GM19351 (cell line): ENCODE measurements at regions not wholly inside any gene's neighbourhood (a gene's known extent, or its start where the extent isn't known, plus 50 kb on each side); places are given as distances from the start of the nearest gene placed in this dataset.
"Not testable (repeated sequence)": the region's sequence is repeated elsewhere in the genome, so short reads cannot be mapped to it uniquely, and the experiment has no call there.

ENCODE experiments used
- ATAC-seq: cut with Tn5 transposase; IDR thresholded peaks from one replicate; pipeline ENCODE4 v1.9.1; 2021; ENCODE audit warnings: mild to moderate bottlenecking, moderate library complexity; ENCODE audit not compliant: unreplicated experiment

DNA sequence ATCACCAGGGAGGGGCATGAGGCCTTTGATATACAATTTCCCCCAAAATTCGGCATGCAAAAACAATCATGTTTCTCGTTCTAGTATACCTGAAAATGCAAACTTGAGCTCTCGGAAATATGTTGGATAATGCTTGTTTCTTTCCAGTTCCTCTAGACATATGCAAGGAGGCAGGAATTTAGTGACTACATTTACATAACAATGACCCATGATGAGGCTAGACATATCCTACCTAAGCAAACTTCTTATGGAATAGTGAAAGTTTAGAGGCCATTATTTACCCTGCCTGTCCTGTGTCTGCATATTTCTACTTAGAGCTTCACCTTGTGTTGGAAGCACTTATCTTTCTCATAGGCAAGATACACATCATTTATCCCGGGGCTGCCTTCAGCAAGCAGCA lies 514.6 kb downstream of the KCNJ2 start:
- no peak for ATAC-seq

DNA sequence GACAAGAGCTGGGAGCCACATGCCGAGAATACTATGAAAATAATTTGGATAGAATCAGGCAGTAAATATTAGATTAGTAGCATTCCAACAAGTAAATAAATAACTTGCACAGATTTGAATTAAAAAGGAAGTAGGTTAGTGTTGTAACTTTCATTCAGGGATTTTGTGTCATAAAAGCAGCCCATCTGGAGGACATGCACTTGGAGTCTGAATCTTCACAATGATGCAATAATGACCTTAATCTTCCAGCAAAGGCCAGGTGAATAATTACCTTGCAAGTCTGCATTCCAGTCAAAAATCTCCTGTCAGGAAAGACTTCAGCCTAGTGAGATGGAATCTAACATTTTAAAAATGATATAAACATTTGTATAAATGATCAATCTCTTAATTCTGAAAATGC lies 518.1 kb downstream of the KCNJ2 start:
- no peak for ATAC-seq

DNA sequence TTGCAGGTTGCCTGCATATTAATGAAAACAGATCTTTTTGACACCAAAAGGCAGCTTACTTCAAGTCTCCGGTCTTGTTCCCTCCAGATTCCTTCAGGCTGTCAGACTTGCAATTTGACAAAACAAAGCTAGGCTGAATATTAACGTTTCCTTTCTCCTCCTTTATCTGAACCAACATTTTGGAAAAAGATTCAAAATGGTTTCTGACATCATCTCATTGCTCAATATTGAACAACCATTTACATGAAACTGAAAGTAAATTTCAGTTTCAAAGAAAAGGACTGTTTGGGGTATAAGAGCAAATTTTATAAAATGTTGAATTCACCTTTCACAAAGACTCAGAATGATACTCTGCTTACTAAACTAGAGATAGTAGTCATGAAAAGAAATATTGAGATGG lies 521.8 kb downstream of the KCNJ2 start:
- no peak for ATAC-seq

DNA sequence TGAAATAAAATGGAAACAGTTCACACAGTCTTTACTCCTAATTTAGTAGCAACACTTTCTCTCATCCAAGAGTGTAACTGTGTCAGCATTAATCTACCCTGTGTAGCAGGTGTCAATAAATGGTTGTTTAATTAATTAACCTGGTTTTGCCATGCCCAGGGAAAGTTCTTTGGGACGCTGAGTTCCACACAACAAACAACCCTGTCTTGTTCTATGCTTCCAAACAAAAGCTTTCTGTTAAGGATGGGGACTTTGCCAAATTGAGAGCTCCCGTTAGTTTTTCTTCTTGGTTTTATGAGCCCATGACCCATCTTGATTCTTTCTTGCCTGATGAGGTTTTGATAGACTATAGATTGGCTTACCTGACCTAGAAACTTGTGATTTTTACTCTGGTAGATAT lies 530.1 kb downstream of the KCNJ2 start:
- no peak for ATAC-seq

DNA sequence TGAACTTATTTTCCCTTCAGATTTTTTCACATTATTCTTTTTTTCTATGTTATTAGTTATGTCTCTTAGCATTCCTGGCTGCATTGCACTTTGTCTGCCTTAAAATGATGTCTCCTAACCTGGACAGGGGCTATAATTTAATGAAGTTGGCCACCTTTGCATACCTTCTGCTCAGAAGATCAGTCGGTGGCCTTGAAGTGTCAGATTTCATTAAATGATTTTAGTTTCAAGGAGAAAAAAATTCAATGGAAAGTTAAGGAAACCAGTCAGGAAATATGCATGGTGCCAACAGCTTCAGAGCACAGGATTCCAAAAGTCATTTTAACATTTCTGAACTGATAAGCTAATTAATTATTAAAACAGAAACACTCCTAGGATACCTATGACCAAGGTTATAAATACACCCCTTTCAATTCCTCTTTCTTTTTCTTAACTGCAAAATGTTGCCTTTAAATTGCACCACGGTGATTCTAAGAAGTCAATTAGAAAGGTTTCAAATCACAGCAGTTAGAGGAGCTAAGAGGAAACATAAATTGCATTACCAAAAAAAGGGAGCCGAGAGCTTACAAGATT lies 533.4 kb downstream of the KCNJ2 start:
- ATAC-seq, result no peak

DNA sequence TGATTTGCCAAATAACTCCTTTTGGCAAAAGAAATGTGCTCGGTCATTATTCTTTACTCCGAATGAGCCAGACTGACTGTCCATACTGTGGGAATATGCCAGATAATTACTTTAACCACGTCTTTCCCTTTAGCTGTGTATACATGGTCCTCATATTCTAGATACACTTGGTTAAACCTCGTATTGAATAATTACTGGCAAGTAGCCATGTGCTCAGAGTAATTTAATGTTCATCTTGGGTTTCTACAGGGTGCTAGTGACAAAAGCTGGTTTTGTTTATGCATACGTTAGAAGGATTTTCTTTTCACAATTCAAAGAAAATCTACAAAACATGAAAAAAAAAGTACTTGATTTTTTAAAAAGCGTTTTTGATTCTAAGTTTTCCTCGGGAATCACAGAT lies 540.3 kb downstream of the KCNJ2 start:
- no peak for ATAC-seq

DNA sequence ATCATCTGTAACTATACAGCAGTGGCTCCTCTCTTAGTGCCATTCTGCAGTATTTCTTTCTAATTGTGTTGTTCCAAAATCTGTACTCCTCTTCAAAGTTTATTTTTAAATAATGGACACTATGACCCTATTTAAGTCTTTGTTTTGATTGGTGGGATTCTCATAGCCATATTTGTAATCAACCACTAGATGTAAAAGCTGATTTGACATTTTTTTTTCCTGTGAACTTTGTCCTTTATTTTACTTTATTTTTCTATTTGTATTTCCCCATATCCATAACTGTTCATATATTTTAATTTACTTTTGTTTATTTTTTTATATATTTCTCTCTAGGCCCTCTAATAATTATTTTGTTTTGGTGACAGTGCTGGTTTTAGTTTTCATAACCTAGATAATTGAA lies 544.4 kb downstream of the KCNJ2 start:
- ATAC-seq, result no peak

DNA sequence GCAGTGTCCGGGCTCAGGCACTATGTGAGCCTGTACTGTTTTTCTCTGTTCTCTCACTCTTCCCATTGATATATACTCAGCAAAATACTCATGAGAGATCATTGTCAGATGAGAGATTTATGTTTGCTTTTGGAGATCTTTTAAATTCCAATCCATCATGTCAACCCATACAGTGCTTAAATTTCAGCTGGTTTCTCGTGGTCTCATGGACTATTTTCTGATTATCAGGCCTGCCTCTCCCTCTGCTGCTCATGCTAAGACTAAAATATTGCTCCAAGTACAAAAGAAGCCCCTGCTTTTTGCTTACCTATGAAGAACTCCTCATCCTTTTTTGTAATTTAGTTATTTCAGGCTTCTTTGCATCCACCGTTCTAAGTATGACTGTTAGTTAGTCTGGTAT lies 547.2 kb downstream of the KCNJ2 start:
- no peak for ATAC-seq

DNA sequence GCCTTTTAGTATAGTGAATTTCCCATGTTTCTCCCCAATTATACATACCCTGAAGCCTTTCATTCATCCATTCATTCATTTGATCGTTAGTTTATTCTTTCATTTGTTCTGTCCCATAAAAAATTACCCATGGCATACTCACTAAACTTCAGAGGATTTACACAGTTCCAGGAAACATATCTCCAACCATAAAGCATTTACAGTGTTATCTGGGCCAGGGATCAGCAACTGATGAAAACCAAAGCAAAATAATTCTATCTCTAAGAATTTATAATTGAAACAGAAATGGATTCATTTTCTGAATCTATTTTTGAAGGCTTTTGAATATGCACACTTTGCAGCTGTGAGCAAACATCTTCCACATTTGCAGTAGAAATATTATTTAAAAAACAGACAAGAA lies 547.7 kb downstream of the KCNJ2 start:
- no peak for ATAC-seq

DNA sequence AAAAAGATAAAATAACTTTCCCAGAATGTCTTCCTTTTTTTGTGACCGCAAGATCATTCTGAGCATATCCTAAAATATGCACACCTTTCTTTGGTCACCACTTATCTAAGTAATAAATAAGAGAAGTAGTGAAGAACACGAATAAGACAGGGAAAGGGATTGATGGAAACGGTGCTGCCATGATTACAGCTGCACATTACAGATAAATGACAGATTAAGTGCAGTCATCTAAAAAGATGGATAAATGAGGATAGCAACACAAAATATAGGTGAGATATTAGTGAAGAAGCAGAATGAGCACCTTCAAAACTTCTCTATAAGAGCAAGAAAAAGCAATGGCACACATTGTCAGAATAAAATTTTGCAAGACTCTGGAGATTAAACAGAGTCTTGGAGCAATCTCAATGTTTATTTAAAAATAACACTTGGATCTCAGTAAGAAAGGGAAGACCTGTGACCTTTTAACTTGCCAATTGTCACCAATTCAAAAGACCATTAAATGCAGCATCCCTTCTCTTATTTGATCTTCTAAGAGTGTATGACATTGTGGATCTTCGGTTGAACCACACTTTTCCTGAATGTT lies 567.1 kb downstream of the KCNJ2 start:
- no peak for ATAC-seq

DNA sequence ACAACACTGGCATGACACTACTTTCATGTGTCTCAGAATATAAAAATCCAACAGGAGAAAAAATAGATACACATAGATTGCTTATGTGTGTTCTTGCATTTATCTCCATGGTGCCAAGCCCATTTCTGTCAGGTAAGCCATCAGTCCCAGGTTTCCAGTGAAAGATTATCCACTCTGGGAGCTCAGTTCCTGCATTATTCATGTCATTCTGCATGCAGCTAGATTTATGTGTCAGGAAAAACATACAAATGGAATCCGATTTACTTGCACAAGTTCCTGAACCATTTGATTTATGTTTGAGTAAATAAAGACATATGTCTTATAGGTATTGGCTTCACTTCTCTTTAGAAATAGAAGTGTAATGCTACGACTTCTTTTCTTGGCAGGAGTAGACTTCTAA lies 569.7 kb downstream of the KCNJ2 start:
- no peak for ATAC-seq

DNA sequence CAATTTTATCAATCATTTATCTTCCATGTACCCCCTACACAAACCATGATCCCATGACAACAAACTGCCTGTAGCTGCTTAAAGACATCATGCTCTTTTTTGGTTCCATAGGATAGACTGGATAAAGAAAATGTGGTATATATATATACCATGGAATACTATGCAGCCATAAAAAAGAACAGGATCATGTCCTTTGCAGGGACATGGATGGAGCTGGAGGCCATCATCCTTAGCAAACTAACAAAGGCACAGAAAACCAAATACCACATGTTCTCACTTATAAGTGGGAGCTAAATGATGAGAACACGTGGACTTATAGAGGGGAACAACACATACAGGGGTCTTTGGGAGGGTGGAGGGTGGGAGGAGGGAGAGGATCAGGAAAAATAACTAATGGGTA lies 577.2 kb downstream of the KCNJ2 start:
- ATAC-seq, result not testable (repeated sequence)

DNA sequence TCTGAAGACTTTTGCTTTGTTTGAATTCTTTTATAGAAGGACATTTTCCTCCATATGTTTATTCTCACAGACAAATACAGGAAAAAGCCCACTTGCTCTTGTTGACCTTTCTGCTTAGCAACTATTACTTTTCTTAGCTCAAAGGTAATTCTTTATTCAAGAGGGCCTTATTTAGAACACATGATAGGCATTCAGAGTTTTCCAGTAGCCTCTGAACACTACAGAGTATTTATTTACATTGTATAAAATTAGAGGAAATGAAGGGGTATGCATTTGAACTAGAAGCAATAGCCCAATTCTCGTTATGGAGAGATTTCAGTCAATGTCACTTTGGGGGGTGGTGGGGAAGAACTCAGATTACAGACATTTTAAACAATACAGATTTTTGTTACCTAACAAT lies 581.7 kb downstream of the KCNJ2 start:
- no peak for ATAC-seq

DNA sequence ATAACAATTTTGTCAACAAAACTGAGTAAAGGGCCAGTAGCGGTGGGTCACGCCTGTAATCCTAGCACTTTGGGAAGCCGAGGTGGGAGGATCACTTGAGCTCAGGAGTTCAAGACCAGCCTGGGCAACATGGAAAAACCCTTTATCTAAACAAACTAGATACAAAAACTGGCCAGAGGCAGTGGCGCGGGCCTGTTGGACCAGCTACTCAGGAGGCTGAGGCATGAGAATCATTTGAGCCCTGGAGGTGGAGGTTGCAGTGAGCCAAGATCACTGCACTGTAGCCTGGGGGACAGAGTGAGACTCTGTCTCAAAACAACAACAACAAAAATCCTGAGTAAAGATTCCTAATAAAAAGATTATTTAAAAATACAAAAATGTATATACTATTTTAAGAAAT lies 583.1 kb downstream of the KCNJ2 start:
- not testable (repeated sequence) for ATAC-seq

DNA sequence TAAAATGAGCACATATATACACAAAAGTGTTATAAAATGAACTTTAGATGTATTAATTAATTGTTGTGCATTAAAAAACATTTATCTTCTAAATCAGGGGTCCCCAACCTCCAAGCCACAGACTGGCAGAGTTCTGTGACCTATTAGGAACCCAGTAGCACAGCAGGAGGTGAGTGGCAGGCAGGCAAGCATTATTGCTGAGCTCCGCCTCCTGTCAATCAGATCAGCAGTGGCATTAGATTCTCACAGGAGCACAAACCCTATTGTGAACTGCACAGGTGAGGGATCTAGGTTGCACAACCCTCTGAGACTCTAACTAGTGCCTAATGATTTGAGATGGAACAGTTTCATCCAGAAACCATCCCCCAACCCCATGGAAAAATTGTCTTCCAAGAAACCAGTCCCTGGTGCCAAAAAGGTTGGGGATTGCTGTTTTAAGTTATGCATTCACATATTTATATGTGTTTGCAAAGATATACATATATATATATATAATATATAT lies 583.7 kb downstream of the KCNJ2 start:
- no peak for ATAC-seq

DNA sequence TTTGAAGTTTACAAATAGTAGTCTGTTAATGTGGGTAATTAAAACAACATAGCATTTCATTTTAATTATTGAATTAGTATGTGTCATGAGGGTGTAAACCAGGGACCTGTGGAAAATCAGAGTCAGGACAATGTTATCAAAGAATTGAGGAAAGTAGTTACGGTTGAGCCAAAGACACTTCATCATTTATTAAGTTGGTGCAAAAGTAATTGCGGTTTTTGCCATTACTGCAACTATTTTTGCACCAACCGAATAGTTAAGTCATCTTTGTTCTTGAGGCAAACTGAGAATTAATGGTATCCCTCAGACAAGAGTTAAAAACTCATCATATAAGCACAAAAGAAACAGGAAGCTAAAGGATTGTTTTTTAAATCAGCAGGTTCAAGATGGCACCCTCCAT lies 593.7 kb downstream of the KCNJ2 start:
- no peak for ATAC-seq

DNA sequence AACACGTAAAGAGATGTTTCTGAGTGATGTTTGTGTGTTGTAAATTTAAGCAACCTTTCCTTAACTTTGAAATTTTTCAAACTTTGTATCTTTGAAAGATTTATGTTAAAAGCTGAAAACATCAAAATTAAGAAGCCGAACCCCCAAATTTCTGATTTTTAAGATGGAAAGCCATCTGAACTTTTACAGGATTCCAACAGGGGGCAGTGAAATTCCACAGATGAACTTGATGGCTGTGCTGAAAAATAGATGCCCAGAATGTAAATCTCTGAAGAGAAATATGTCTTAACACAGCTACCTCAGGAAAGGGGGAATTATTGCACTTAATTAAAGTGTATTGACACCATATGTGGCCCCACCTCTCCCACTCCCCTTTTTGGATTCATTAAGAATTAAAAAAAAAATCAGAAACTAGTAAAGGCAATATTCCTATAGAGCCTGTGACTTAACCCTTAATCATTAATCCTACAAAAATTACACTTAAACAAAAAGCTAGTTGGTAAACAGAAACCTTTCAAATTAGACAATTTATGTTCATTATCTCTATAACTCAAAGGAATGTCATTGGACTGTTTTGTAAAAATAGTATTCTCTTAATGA lies 597.9 kb downstream of the KCNJ2 start:
- no peak for ATAC-seq

DNA sequence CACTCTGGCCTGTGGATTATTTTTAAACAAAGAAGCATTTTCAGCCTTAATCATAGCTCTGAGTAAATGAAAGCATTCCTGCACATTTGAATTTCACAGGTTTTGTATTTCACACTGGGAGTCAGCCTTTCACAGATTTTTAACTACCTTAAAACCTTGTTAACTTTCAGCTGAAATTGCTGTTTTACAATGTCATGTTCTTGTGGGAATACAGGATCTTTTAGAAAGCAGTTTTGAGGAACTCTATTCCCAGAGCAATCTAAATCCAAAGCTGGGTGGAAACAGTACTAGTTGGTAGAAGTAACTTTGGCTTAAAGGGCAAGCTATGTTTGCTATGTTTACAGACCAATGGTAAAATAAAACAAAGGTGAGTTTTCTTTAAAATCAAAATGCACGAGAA lies 600.6 kb downstream of the KCNJ2 start:
- no peak for ATAC-seq

DNA sequence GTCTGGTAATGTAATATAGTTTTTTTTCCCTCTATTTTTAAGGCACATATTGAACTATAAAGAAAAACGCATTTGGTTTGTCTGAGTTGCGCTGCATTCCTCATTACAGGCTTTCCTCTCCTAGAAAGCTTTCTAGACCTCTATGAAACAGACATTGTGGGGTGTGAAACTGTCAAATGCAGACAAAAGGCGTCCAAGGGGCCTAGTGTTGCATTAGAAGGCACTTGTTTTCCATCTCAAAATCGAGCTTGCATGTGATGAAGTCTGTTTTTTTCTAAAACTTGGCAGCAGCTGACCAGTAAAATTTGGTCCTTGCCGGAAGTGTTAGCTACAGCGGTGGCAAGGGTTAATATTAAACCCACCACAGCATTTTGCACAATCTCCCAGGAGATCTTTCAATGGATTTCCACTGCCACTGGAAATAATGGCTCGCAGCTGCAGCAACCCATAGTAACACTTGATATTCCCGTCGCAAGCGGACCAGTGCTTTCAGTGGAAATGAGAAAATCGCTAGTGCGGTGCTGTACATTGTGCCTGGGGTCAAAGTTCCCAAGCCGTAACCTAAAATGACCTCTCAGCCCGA lies 602.6 kb downstream of the KCNJ2 start:
- ATAC-seq, result no peak

DNA sequence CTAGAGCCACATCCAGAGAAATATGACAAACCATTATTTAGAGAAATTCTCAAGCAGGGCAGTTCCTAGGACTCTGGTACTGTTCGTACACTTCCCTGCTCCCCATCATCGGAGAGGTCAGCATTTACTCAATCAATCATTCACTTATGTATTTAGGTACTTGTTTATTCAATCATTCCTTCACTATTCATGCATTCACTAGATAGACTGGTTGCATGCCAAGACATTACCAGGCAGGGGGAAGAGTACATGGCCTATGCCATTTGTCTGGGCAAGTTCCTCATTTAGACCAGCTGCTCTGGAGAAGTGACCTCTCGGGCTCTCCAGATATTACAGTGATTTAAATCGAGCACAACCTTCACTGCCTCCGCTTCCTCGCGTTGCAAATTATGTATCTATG lies 603.4 kb downstream of the KCNJ2 start:
- ATAC-seq, result no peak

DNA sequence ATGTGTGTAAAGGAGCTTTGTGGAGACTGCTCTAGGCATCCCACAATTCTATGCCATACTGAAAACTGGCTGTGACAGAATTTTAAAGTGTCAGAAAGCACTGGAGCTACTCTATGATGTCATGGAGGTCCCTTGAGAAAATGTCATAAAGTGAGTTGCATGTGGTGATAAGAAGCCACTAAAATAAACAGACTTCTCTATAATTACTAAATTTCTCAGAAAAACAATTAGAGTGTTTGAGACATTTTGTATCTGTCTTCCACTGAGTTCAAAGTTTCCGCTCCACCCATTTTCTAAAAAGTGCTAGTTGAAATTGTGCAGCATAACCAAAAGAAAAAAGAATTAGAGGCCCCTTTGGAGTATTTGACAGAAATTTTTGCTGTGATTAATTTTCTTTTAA lies 603.9 kb downstream of the KCNJ2 start:
- no peak for ATAC-seq

DNA sequence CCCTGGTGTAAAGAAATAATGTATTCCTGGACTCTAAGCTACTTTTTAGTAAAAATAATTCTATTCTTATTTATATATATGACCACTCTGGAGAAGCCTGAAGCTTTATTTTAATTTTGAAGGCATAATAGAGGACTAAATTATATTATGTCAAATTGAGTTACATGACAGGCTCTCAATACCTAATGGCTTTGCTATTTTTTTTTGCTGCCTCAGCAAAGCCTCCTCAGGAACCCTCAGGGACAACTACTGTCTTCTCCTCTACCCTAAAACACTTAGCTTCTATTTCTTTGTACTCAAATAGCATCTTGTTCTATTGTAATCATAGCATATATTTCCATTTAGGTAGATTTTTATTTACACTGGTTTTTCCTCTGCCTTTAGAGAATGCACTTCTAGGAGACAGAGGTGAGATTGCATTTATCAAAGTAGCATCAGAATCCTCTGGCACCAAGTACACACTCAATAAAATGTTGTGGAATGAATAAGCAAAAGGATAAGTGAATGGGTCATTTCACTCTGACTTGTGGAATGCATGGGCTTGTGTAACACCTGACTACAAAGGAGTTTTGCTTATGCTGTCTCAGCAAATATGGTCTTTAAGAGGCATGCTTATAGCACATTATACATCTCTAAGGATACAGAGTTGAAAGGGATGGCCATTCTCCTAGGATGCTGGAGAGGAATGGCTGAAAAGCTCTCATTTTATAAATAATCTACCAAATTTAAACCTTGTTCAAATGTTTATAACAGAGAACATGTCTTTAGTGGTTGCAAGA lies 605.2 kb downstream of the KCNJ2 start:
- no peak for ATAC-seq
